AG09309 (cell line): ENCODE measurements at regions not wholly inside any gene's neighbourhood (a gene's known extent, or its start where the extent isn't known, plus 50 kb on each side); places are given as distances from the start of the nearest gene placed in this dataset.
"Not testable (repeated sequence)": the region's sequence is repeated elsewhere in the genome, so short reads cannot be mapped to it uniquely, and the experiment has no call there.

ENCODE experiments used
- DNase-seq: peaks from one replicate; pipeline ENCODE4 v3.0.0-alpha.2; 2010; ENCODE audit warnings: low read depth
- H3K4me3 ChIP-seq: 2 replicates; pipeline ENCODE4 v1.5.1; 2011; ENCODE audit warnings: mild to moderate bottlenecking, low read depth, low read length, moderate library complexity; ENCODE audit not compliant: control insufficient read depth
- TF ChIP-seq, protein P1 (sequence below): IDR thresholded peaks from 2 replicates; pipeline ENCODE4 v1.5.1; 2011; ENCODE audit warnings: mild to moderate bottlenecking, low read depth, low read length, inconsistent platforms; ENCODE audit not compliant: insufficient read depth, control insufficient read depth; ENCODE audit errors: missing control alignments

DNA sequence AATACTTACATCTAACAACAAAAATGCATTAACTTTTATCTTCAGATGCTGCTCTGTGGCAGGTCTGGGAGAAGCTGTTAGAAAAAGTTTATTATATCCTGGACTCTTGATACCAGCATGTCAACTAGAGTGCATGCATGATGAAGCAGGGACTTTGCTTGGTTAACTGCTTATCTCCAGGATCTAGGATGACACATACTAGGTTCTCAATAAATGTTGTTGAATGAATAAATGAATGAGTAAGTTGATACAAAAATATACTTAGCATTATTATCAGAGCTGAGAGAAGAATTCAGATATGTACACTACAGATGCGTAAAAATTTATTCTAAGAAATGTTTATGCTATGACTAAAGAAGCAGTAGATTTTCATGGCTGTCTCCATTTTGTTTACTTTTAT lies 304.3 kb downstream of the LTN1 start:
- no peak overlapping the region for H3K4me3 ChIP-seq
- DNase-seq, result no peak
- TF ChIP-seq, protein P1, sequence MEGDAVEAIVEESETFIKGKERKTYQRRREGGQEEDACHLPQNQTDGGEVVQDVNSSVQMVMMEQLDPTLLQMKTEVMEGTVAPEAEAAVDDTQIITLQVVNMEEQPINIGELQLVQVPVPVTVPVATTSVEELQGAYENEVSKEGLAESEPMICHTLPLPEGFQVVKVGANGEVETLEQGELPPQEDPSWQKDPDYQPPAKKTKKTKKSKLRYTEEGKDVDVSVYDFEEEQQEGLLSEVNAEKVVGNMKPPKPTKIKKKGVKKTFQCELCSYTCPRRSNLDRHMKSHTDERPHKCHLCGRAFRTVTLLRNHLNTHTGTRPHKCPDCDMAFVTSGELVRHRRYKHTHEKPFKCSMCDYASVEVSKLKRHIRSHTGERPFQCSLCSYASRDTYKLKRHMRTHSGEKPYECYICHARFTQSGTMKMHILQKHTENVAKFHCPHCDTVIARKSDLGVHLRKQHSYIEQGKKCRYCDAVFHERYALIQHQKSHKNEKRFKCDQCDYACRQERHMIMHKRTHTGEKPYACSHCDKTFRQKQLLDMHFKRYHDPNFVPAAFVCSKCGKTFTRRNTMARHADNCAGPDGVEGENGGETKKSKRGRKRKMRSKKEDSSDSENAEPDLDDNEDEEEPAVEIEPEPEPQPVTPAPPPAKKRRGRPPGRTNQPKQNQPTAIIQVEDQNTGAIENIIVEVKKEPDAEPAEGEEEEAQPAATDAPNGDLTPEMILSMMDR, result no peak

DNA sequence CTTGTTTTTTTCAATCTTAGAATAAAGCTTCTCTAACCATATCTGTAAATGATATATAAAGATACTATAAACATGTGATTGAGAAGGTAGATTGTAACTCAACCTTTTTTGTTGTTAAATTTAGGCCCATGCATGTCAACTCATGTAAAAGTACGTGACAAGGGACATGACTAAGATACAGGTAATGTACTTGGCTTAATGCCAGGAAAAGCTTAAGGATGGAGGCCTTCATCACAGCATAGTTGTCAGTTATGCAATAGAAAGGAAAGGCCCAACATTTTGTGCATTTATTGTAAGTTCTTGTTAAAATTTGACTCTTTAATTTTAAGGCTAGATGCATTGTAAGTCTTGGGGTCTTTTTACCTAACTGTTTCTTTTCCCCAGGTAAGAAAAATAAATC lies 305.1 kb downstream of the LTN1 start:
- TF ChIP-seq, protein P1, result no peak
- H3K4me3 ChIP-seq, result no peak overlapping the region
- DNase-seq, result no peak

DNA sequence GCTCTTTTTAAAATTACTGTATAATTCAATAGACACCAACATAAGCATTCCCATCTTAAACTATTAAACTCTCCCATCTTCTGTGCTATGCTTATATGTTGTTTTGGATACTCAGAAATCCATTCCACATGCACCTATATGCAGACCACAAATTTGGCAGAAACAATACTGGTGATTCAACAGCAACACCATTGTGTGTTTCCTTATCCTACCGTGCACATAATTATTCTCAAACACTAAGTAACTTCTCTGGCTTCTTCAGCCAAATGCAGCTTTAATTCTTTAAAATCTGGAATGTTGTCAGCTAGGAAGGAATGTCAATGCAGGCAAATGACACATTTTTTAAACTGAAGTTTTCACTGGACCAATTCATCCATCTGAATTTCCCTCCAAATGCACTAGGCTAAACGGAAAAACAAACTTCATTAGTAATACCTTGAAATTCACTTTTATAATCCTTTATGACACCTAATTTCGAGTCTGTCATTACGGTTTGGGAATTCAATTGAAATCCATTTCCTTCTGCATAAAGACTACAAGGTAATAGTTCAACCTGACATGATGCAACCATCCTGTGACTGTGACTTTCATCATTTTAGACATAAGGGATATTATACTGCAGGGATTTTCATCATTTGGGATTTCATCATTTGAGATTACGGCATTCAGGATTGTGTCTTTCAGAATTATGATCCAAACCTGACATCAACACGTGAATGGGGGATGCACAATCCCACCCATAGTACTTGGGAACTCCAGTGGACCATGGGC lies 308.5 kb downstream of the LTN1 start:
- no peak overlapping the region for H3K4me3 ChIP-seq
- no peak for DNase-seq
- TF ChIP-seq, protein P1, result no peak

- H3K4me3 ChIP-seq, DNase-seq: not testable (repeated sequence)
These were observed 309.8 kb downstream of the LTN1 start for GRCh38 chr21:28682884-28683283.

DNA sequence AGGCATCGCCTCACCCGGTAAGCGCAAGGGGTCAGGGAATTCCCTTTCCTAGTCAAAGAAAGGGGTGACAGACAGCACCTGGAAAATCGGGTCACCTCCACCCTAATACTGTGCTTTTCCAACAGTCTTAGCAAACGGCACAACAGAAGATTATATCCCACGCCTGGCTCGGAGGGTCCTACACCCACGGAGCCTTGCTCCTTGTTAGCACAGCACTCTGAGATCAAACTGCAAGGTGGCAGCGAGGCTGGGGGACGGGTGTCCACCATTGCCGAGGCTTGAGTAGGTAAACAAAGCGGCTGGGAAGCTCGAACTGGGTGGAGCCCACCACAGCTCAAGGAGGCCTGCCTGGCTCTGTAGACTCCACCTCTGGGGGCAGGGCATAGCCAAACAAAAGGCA lies 315.6 kb downstream of the LTN1 start:
- H3K4me3 ChIP-seq, DNase-seq: not testable (repeated sequence)

DNA sequence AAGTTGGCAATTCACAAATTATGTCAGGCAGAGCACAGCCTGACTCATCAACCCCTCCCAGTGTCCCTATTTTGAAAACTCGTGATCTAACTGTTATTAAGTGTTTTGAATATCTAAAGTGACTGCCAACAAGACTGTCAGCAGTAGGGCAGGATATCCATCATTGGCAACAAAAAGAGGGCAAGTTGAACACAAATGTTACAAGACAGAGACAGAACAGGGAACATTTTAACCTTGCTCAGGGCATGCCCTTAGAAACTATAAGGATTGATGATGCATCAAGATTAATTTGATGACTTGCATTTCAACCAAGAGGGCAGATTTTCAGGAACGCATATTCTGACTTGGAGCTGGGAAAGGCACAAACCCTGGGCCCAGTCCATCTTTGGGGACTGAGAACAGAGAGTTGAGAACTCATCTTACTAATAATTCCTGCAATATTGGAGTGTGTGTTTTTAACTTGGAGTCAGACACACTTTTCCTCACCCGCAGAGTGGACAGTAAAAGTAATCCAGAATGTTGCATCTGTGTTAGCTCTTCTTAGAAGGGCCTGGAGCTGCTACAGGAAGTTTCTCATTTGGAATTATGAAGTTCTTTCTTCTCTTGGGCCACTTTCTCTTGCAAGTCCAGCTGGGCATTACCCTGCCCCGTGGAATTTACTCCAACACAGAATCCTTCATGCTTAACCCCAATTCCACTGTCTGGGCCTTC lies 317.2 kb downstream of the LTN1 start:
- TF ChIP-seq, protein P1, result no peak
- DNase-seq, result no peak
- no peak overlapping the region for H3K4me3 ChIP-seq

- TF ChIP-seq, protein P1, result no peak
- H3K4me3 ChIP-seq, result no peak overlapping the region
- no peak for DNase-seq
These were observed 317.9 kb downstream of the LTN1 start for GRCh38 chr21:28674763-28675162.
